GM21825 (cell line): ENCODE measurements at regions not wholly inside any gene's neighbourhood (a gene's known extent, or its start where the extent isn't known, plus 50 kb on each side); places are given as distances from the start of the nearest gene placed in this dataset.

ENCODE experiments used
- ATAC-seq: cut with Tn5 transposase; IDR thresholded peaks from one replicate; pipeline ENCODE4 v1.9.1; 2021; ENCODE audit warnings: mild to moderate bottlenecking, moderate library complexity; ENCODE audit not compliant: unreplicated experiment

DNA sequence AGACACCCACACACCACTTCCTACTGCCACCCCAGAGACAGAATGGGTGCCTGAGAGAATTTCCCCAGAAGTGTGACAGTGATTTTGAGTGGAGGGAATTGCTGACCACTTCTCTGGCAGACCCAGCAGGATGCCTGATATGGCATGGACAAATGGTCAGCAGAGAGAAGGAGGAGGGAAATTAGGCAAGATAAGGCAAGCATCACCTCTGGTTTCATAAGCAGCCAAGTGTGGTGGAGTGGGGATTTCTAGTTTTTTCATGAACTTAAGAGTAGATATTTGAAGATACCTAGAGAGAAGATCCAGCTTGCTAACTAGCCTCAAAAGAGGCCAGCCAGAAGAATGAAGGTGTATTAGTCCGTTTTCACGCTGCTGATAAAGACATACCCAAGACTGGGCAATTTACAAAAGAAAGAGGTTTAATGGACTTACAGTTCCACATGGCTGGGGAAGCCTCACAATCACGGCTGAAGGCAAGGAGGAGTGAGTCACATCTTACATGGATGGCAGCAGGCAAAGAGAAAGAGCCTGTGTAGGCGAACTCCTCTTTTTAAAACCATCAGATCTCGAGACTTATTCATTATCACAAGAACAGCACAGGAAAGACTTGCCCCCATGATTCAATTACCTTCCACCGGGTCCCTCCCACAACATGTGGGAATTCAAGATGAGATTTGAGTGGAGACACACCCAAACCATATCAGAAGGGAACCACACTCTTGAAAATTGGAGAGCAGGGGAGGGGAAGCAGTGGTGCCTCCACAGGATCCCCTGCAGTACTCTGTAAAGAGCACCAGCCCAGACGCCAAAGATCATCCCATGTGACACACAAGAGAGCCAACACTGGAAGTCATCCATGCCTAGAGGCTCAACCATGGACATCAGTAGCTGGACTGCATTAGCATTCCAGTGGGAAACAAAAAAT, 64.2 kb downstream of the RBM43 start:
- ATAC-seq = no peak

GRCh38 chr2:151193576-151193975, 68.1 kb downstream of the RBM43 start:
- ATAC-seq = no peak

DNA sequence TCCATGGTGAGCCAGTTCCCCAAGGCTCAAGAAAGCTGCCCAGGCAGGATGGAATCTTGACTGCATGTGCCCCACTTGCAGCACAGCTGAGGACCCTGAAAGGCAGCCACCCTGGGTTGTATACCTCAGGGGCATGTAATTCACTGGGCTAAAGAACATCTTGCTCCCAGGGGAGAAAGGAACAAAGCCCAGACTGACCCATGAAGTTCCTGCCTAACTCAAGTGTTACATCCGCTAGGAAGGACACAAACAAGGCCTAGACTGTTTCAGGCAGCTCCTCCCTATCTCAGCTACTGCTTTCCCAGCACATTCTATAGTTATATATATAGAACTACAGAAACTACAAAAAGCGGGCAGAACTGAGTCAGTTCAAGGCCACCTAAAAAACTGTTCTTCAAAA, 69.0 kb downstream of the RBM43 start:
- ATAC-seq = no peak

- no peak for ATAC-seq
Measured at GRCh38 chr2:151191001-151191400, 70.7 kb downstream of the RBM43 start.

DNA sequence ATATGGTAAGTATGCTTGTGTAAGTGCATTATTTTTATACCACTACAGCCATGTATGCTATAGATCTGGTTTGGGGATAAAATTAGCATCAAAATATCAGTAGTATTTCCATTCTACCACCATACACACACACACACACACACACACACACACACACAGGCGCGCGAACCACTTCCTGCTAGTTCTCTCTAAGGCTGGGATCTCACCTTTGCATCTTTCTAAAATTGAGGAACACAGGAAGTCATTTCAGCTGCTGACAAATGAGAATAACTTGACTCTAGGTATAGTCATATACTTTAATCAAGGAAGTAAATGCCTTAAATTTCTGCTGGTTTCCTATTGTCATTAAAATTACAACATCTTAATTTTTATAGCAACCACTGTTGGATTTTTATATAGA, 72.5 kb downstream of the RBM43 start:
- ATAC-seq = no peak

- ATAC-seq = no peak
Measured at GRCh38 chr2:151186011-151186410, 75.7 kb downstream of the RBM43 start.

DNA sequence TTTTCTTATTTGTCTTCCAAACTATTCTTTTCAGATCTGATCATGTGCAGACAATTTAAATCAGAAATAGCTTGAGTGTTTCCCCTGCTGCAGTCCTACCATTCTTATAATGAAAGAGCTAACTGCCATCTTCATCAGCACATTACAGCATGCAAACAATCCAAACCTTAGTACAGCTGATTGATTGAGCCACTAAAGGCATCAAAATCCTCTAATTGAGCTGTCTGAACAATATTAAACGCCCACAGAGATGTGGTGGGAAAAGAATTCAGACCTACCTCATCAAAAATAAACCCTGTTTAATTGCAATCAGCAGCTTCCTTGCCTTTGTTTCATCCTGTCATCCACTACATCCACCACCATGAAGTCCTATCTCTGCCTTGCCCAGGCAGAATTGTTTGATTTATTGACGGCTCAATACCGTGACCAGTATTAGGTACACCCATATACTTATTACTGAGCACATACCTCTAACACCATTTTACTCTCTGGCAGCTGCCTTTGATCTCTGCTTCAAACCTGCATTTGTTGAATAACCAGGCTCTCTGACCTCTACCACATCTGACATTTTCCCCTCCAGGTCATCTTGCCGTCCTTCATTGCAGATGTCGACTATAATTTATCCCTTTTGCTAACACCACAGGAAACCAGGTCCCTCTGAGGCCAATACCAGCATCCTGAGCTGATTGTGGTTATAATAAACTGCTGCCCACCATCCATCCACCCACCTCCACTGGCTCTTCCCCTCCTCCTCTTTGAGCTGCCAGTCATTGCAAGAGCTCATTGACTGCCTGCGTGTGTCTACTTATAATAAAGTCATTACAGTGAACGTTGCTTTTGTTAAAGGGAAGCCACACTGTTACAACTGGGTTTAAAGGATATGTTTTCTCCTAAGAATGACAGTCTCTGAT, 78.5 kb downstream of the RBM43 start:
- no peak for ATAC-seq

- ATAC-seq = no peak
Measured at GRCh38 chr2:151182396-151182795, 79.3 kb downstream of the RBM43 start.

DNA sequence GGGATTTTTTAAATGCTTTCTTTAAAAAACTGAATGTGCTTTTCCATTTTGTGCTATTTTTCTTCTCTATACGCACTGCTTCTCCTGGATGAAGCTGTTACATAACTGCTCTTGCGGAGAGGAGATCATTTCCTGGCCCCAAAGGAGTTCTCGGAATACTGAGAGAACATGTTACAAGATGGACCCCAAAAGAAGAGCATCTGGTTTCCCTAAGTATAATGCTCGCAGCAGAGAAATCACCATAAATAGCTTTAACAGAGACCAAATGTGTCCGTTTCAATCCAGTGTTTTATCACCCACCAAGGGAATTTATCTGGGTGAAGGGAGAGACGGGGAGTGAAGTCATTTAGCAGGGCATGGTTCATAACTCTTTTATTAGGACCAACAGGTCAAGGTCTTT, 80.1 kb downstream of the RBM43 start:
- no peak for ATAC-seq

DNA sequence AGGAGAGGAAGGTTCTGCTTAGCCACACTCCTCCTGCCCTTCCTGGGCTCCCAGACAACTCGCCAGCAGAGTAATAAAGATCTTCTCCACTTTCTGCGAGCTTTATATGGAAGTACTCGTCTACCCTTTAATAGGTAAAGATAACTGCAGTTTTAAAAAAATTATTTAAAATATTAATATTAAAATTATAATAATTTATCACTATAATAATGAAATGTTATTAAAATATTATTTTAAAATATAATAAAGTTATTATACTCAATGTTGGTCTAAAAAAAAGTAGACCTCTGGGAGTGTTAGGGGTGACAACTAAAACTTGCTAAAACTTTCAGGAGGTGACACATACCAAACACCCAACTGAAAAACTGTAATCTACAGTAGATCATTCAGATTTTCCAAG, 81.5 kb downstream of the RBM43 start:
- no peak for ATAC-seq

- ATAC-seq = no peak
Measured at GRCh38 chr2:151178207-151178606, 83.5 kb downstream of the RBM43 start.

DNA sequence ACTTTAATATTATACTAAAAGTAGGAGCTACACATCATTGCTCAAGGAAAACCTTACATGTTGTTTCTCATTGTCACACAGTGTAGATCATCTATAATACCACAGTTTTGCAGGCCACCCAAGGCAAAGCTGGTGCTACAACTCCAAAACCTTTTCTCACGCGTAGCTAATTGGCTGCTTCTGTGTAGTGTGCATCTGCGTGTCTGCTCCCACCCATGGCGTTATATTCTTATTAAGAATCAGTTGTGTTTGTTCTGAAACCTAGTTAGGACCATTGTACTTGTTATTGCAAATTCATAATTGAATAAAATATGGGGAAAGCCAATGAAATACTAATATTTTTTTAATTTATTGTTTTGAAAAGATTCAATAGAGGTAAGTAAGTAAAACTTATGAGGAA, 83.9 kb downstream of the RBM43 start:
- ATAC-seq = no peak

DNA sequence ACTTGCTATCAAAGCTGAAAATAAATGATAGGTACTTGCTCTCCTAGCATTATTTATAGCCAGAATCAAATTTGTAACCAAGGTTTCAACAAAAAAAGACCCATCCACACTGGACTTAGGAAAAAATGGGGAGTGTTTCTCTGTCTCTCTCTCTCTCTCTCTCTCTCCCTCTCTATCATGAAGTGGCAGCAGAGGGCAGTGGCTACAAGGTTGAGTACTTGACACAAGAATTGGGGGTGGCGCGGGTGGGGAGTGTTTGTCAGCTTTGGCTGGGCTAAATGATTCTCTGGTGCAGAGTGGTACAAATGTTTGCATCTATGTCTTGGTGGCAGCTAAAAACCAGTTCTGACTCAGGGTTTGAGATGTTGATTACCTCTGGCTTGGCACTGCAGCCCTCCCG, 85.0 kb downstream of the RBM43 start:
- ATAC-seq = no peak

GRCh38 chr2:151175864-151176263, 85.8 kb downstream of the RBM43 start:
- no peak for ATAC-seq

DNA sequence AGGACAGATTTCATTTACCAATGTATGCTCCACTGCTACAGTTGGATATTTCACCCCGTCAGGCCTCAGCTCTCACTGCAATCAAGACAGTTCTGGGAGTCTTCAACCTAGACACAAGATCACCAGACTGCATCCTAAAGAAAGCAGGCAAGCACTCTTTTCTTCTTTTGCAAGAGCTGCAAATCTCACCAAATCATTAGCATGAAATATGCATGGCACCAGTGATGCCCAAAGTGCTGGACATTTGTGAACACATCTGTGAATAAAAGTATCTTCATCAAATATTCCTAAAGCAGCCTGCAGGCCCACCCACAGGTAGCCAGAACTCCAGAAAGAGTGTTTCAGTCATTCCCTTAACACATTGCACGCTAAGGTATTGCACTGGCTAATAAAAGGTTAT, 87.5 kb downstream of the RBM43 start:
- no peak for ATAC-seq

DNA sequence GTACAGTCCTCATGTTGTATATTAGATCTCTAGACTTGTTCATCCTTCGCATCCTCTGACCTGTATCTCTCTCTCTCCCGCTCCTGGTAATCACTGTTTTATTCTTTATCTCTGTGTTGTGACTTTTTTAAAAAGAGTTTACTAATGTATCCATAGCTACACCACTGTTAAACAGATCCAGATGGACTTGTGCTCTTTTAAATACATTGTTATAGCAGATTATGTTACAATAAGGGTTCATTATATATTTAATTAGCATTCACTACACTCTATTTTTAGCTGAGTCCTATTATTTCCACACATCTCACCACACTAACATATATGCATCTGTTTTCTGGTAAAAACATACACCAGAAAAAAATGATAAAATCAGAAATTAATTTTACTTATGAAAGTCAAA, 90.5 kb downstream of the RBM43 start:
- no peak for ATAC-seq

DNA sequence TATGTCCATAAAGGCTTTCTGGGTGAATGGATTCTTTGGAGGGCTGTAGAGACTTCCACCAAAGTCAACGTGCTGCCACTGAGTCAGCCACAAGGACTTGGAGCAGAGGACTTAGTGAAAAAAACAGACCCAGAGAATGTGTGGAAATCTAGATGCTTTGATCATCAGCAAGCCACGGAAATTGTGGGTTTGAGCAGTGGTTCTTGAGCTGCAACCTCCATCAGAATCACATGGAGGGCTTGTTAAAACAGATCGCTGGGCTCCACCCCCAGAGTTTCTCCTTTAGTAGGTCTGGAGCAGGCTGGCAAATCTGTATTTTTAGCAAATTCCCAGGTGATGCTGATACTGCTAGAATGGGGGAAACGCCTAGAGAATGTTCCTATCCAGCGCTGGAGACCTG, 95.3 kb downstream of the RBM43 start:
- no peak for ATAC-seq

DNA sequence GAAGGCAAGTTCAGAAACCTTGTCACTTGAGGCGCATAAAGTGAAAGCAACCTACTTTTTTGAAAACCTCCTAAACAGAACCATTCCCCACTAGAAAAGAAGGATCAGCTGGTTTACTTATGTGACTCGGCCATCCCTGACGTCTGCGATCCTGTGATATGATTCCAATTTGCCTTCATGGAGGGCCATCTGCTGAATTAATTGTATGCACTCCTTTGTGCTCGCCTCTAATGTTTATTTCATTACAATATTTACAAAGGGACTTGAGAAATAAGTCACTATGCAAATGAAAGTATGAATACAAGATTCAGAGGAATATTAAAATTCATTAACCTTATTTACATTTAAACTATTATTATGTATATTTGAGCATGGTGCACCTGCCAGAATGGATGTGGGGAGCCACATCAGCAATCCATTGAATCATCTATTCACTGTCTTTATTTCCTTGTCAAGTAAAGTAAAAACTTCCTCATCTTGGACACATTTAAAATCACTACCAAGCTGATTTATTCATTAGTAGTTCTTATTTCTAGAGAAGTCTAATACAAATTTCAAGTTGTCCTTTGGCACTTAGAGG, 96.5 kb downstream of the RBM43 start:
- ATAC-seq = no peak

DNA sequence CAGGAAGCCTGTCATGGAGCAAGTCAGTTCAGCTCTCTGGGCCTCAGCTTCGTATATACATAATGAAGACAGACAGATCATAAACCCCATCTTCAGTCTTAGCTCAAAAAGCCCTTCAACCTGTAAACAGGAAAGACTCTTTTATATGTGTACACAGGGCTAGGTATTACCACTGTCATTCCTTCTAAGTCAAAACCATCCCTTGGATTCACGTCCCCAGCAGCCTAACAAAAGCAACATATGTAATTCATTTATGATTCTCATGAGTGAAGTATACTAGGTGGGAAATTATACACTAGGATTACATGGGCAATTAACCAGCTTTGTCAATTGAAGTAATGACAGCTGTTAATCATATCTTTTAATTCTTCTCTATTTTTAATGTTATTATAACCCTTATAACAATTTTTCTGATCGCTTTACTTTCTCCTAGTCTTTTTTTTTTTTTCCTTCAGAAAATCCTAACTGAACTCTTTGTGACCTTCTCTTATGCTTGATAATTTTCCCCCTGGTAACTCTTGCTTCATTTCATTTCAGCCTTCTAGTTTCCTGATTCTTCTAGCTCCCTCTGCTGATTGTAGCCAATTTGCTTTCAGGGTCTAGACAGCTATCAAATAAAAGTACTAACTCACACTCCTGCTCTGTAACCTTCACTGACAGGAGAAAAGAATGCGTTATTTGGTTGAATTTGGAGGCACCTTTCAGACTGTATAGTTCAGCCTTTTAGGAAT, 99.7 kb downstream of the RBM43 start:
- ATAC-seq = no peak

DNA sequence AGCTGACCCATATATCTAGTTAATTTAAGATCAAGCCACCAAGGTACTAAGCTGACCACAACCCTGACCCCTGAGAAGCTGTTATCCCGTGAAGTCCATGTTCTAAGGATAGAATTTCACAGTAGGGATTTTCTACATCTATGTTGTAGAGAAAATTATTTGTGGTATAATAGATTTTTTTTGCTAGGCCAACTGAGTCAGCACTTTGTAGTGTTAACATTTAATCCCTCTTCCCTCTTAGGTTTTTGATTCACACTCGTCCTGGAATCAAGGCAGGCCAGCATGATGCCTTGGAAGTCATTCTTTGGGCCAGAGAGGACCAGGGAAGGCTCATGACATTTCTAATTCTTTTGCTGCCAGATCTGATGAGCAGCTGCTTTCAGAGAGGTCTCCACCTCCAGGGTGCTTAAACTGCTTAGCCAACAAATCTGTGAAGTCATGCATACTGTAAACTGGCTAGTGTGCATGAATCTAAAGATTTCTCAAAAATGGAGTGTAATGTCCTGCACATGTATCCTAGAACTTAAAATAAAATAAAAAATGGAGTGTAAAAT, 102.5 kb downstream of the RBM43 start:
- ATAC-seq = no peak
